ENCODE measurements at regions not wholly inside any gene's neighbourhood (a gene's known extent, or its start where the extent isn't known, plus 50 kb on each side); places are given as distances from the start of the nearest gene placed in this dataset.

DNA sequence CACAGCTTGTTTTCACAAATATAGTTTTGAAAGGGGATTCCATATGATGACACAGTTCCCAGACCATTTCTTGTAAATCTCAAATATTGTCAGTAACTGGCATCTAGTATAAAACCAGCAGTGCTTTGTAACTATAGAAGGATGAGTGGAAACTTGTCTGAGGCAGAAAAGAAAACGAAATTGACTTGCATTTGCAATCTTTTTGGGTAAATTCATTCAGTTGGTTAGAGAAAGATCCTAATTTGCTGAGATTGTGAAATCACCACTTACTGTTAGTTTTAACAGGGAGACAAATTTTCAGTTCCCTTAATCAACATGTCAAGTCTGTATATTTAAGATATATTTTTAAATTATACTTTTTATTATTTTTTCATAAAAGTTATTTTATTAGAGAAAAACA, 71.5 kb upstream of the VEGFC start:
- TF ChIP-seq CTCF (IDR thresholded peaks at IDR 0.05; ENCODE audit: borderline replicate concordance, insufficient read depth, low read depth, low read length) = no peak
- no peak overlapping the region for H3K4me3 ChIP-seq (ENCODE audit: low read depth, low read length)

GRCh38 chr4:176868676-176869075, 76.0 kb upstream of the VEGFC start:
- TF ChIP-seq CTCF (IDR thresholded peaks at IDR 0.05; ENCODE audit: borderline replicate concordance, insufficient read depth, low read depth, low read length) = no peak
- no peak overlapping the region for H3K4me3 ChIP-seq (ENCODE audit: low read depth, low read length)

- no peak overlapping the region for H3K4me3 ChIP-seq (ENCODE audit: low read depth, low read length)
- TF ChIP-seq CTCF (IDR thresholded peaks at IDR 0.05; ENCODE audit: borderline replicate concordance, insufficient read depth, low read depth, low read length) = no peak
These were observed 79.7 kb upstream of the VEGFC start for GRCh38 chr4:176872461-176872860.

GRCh38 chr4:176874721-176875445, 82.2 kb upstream of the VEGFC start:
- TF ChIP-seq CTCF (IDR thresholded peaks at IDR 0.05; ENCODE audit: borderline replicate concordance, insufficient read depth, low read depth, low read length) = no peak
- no peak overlapping the region for H3K4me3 ChIP-seq (ENCODE audit: low read depth, low read length)

GRCh38 chr4:176875446-176875930, 82.8 kb upstream of the VEGFC start:
- no peak overlapping the region for H3K4me3 ChIP-seq (ENCODE audit: low read depth, low read length)
- TF ChIP-seq CTCF (IDR thresholded peaks at IDR 0.05; ENCODE audit: borderline replicate concordance, insufficient read depth, low read depth, low read length) = no peak

- H3K4me3 ChIP-seq (ENCODE audit: low read depth, low read length) = no peak overlapping the region
- TF ChIP-seq CTCF (IDR thresholded peaks at IDR 0.05; ENCODE audit: borderline replicate concordance, insufficient read depth, low read depth, low read length) = no peak
These were observed 86.8 kb upstream of the VEGFC start for GRCh38 chr4:176879380-176880116.

DNA sequence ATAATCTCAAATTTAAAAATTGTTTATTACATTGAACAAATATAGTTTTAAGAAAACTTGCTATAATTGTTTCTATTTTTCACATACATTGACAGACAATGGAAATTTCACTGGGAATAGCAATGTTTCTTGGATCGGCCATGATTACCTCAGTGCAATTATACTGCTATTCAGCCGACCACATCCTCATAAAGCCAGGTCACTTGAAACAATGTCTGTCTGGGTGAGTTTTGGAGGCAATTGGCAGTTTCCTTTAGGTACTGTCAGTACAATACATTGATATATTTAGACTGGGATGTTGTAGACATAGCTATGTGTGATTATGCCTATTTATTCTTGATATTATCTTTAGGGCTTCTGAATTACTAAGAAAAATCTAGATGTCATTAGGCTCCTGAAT, 89.5 kb upstream of the VEGFC start:
- H3K4me3 ChIP-seq (ENCODE audit: low read depth, low read length) = no peak overlapping the region
- TF ChIP-seq CTCF (IDR thresholded peaks at IDR 0.05; ENCODE audit: borderline replicate concordance, insufficient read depth, low read depth, low read length) = no peak

Measured in GM12875 (cell line).